GM18505 (cell line): ENCODE measurements at regions not wholly inside any gene's neighbourhood (a gene's known extent, or its start where the extent isn't known, plus 50 kb on each side); places are given as distances from the start of the nearest gene placed in this dataset.
"Not testable (repeated sequence)": the region's sequence is repeated elsewhere in the genome, so short reads cannot be mapped to it uniquely, and the experiment has no call there.

Experiments used
- ATAC-seq: cut with Tn5 transposase; IDR thresholded peaks from one replicate; pipeline ENCODE4 v1.9.1; 2021; ENCODE audit not compliant: unreplicated experiment
- POLR2A ChIP-seq: IDR thresholded peaks from 4 replicates; pipeline ENCODE4 v1.6.1; 2011; ENCODE audit warnings: borderline replicate concordance; ENCODE audit not compliant: insufficient read depth, insufficient read length; ENCODE audit errors: extremely low read depth

DNA sequence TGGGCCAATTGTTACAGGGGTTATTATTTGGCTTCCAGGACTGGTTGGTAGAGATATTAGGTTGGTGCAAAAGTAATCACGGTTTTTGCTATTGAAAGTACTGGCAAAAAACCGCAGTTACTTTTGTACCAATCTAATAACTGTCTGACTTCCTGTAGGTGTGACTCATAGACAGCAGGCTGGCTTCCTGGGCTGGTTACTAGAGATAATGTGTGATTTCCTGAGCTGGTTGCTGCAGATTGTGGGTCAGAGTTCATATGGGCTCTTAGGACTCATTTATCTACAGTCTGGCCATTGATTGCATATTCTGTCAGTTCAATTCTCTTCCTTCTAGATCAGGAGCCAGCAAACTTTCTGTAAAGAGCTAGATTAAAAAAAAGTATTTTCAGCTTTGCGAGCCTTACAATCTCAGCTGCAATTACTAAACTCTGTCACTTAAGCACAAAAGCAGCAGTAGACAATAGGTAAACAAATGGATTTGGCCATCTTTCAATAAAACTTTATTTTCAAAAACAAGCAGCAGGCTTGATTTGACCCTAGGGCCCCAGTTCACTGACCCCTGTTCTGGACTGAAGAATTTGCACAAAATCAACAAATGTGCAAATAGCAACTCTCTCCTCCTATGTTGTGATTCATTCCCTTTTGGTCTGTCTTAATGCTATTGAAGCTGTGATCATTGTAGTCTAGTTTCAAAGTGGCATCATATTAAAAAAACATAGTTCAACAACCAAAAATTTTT, 50.8 kb upstream of the BOD1L1 start:
- no peak for ATAC-seq
- TF ChIP-seq POLR2A: no peak

DNA sequence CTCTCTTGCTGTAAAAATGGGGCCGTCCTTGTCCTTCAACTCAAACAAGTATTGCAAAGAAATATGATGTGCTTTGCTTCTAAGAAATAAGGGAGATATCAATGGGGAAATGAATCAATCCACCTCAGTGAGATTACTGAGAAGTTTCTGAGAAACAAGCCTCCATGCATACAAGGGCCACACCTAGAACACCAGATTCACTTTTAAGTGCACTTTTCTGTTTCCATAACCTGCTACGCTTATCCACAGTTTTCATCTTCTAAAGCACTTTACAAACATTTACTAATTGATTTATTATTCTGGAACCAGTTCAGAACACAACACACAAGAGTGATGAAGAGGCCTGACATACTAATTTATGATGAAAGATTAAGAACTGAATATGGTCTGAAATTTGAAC, 54.0 kb upstream of the BOD1L1 start:
- TF ChIP-seq POLR2A: no peak

DNA sequence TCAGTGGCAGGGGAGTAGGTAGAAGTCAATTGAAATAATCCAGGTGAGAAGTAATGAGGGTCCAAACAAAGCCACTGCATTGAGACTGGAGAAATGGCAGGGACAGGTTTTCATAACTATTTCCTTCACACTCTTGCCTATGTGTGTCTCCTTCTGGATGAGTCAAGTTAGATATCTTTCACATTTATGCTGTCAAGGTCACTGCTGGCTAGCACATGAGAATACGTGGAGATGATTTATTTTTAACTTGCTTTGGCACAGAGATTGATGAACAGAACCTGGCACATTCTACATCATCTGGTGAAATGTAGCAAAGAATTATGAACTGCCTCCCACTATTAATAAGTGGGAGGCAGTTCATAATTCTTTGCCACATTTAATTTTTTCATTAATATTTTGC, 66.7 kb upstream of the BOD1L1 start:
- no peak for TF ChIP-seq POLR2A
- ATAC-seq: no peak

More for the DNA sequence above, 54.0 kb upstream of the BOD1L1 start:
- ATAC-seq: no peak

DNA sequence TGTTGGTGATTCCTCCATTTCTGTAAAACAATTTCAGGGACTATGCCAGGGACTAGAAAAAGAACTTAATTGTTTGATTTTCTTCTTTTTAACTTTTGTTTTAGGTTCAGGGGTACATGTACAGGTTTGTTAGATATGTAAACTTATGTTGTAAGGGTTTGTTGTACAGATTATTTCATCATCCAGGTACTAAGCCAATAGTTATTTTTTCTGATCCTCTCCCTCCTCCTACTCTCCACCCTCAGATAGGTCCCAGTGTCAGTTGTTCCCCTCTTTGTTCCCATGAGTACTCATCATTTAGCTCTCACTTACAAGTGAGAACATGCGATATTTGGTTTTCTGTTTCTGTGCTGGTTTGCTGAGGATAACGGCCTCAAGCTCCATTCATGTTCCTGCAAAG, 70.8 kb upstream of the BOD1L1 start:
- ATAC-seq: no peak
- TF ChIP-seq POLR2A: no peak

DNA sequence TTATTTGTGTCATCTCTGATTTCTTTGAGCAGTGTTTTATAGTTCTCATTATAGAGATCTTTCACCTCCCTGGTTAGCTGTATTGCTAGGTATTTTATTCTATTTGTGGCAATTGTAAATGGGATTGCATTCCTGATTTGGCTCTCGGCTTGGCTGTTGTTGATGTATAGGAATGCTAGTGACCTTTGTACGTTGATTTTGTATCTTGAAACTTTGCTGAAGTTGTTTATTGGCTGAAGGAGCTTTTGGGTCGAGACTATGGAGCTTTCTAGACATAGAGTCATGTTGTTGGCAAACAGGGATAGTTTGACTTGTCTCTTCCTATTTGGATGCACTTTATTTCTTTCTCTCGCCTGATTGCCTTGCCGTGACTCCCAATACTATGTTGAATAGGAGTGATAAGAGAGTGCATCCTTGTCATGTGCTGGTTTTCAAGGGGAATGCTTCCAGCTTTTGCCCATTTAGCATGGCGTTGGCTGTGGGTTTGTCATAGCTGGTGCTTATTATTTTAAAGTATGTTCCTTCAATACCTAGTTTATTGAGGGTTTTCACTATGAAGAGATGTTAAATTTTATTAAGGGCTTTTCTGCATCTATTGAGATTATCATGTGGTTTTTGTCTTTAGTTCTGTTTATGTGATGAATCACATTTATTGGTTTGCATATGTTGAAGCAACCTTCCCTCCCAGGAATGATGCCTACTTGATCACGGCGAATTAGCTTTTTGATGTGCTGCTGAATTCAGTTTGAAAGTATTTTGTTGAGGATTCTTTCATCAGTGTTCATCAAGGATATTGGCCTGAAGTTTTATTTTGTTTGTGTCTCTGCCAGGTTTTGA, 72.7 kb upstream of the BOD1L1 start:
- TF ChIP-seq POLR2A: no peak
- ATAC-seq: no peak

DNA sequence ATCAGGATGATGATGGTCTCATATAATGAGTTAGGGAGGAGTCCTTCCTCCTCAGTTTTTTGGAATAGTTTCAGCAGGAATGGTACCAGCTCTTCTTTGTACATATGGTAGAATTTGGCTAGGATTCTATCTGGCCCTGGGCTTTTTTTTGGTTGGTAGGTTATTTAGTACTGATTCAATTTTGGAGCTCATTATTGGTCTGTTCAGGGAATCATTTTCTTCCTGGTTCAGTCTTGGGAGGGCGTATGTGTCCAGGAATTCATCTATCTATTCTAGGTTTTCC, 73.3 kb upstream of the BOD1L1 start:
- ATAC-seq: not testable (repeated sequence)

DNA sequence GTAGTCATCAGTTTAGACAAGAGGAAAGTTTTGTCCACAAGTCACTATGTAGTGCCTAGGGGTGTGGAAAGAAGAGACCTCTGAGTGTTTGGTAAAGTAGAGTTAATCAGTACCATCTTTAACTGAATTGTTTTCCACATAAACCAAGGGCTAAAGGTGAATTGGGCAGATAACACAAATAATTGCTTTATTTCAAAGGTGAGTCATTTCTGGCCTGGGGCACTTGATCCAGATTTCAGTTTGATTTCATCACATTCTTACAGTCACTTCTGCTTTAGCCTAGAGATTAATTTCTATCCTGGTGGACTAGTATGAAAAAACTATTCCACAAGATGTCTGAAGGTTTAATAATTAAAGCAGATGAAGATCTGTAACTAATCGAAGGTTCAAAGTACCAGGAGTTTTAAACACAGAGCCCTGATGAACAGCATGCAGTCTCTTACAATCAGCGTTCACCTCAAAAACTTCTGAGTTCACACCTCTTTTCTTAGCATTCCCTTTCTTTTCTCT, 74.5 kb upstream of the BOD1L1 start:
- no peak for TF ChIP-seq POLR2A

DNA sequence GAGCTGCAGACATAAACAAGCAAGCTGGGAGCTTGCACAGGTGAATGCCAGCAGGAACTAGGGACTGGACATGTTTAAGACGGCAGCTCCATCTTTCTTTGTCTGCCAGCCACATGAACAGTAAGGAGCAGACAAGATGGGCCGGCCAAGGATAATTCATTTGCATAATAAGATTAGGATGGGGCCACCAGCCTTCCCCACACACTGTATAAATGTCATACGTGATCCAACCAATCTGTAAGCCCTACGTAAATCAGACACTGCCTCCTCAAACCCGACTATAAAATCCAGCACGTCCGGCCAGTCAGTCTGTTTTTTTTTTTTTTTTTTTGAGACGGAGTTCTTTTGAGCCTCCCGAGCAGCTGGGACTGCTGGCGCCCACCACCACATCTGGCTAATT, 75.6 kb upstream of the BOD1L1 start:
- ATAC-seq: no peak
- no peak for TF ChIP-seq POLR2A

More for the DNA sequence above, 74.5 kb upstream of the BOD1L1 start:
- no peak for ATAC-seq

DNA sequence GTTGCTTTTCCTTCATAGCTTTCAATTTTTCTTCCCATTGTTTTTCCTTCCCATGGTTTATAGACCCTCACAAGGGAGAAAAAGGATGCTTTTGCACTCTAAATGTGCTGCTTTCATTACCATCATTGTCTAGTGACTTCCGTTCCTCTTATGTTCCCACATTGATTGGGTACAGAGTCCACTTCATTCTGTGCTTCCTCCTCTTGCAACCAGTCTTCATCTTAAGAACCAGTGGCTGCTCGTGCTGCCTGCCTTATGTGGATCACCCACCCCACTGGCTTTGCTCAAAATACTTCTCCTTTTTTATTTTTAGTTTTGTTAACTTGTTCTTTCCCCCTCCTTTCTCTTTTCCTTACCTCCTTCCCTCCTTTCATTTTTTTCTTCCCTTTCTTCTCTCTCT, 76.5 kb upstream of the BOD1L1 start:
- TF ChIP-seq POLR2A: no peak
- ATAC-seq: no peak

DNA sequence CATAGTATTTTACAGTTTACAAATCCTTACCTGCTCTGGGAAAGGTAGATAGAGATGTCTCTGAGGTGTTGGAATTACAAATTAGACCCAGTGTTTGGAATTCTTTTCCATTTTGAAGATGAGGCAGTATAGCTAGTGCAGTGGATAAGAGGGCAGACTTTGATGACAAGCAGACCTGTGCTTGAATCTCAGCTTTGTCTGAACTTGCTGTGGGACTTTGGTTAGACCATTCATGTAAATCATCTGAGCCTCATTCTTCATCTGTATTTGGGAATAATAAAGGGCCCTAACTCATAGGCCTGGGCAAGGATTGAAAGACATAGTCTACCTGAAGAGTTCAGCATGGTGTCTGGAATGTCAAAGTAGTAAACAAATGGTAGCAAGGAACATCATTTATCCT, 77.2 kb upstream of the BOD1L1 start:
- TF ChIP-seq POLR2A: no peak
- no peak for ATAC-seq

DNA sequence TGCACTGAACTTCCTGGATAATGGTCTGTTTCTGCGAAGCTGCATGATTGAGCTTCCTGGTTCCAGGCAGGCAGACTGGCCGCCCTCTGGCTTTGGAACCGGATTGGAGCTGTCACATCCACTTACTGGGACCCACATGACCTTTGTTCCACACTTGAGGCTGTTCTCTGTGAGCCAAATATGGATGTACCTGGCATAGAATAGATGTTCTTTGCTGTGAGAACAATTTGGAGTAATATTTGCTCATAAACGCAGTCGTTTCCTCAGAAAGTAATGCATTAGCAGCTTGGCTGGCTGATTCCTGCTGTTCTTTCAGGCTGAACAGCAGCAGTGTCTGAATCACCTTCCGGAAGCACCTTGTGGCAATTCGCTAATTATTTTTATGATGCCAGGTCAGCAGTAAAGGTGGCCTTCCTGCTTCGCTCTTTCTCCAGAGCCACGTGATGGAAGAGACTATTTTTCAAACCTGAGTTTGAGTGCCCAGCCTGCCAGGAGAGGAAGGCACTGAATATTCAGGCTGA, 78.1 kb upstream of the BOD1L1 start:
- no peak for ATAC-seq
- TF ChIP-seq POLR2A: no peak

DNA sequence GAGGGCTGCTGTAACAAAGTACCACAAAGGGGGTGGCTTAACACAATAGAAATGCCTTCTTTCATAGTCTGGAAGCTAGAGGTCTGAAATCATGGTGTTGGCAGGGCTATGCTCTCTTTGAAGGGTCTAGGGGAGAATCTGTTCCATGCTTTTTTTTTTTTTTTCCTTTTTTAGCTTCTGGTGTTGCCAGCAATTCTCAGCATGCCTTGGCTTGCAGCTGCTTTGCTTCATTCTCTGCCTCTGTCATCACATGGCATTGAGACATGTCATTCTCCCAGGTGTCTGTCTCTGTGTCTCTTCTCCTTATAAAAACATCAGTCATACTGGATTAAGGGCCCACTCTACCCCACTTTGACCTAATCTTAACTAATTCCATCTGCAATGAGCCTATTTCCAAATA, 78.6 kb upstream of the BOD1L1 start:
- ATAC-seq: no peak
- no peak for TF ChIP-seq POLR2A

DNA sequence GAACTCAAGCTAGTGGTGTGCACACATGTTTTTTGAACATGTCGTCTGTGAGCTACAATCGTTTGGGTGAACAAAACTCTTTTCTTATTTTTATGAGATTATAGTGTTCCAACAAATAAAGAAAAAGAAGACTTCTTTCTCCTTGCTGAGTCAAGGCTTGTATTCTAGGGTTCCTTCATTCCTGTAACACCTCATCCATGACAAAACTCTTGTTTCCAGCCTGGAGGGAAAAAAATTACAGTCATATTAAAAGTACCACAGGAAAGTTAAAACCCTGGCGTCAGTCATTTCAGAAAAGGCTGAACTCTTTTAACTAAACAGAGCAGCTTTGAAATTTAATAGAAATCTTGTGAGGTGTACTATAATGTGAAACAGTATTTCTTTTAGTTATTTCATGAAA, 79.2 kb upstream of the BOD1L1 start:
- no peak for ATAC-seq
- TF ChIP-seq POLR2A: no peak

DNA sequence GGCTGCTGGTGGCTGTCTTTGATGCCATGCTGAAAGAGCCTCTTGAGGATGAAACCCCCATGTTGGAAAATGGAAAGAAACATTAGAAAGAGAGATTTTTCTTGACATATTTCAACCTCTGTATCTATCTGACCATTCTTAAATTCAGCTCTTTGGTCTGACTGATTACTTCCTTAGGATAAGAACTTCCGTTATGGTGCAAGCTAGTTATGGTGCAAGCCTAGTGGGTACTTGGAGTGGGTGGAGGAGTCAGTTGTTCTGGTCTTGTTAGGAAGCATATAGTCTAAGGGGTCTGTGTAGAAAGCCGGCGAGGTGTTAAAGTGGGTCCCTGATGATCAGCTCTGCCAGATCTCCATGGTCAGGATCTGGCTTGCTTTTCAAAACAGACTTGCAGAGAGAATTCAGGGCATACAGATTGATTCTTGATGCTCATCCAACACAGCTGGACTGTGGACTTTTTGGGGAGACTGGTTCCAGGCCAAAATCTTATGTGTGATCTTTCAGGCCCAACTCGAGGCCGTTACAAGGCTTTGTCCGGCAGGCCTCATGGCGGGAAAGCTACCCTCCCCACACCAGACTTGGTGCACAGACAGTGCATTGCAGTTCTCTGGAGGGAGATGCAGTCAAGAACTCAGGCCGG, 82.8 kb upstream of the BOD1L1 start:
- ATAC-seq: no peak
- no peak for TF ChIP-seq POLR2A

DNA sequence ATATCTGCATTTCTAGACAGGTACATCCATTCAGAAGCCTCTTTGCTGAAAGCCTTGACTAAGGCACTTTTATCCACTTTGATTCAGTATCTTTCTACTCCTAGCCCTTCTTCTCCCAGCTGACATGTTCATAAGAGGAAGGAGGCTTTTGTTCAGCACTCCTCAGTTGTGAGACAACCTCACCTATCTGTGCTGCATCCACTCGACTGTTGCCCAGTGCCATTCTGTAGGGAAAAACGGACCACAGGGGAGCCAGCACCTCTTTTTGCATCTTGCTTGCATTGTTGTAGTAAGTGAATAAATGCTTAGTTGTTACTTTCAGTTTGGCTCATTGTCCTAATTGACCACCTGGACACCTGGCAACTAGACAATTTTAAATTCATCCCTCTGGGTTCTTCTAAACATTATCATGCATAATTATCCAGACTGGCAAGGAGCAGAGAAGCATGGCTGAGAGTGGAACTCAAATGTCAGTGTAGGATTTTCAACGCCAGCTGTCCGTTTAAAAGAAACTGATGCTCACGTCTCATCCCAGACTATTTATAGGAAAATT, 83.8 kb upstream of the BOD1L1 start:
- ATAC-seq: no peak

More for the DNA sequence above, 83.8 kb upstream of the BOD1L1 start:
- TF ChIP-seq POLR2A: no peak
